NCI-H524 (cell line): ENCODE measurements at regions not wholly inside any gene's neighbourhood (a gene's known extent, or its start where the extent isn't known, plus 50 kb on each side); places are given as distances from the start of the nearest gene placed in this dataset.
"Not testable (repeated sequence)": the region's sequence is repeated elsewhere in the genome, so short reads cannot be mapped to it uniquely, and the experiment has no call there.

Experiments used
- DNase-seq, 2 experiments: peaks; one replicate each; lab custom pipeline; 2025; lab: John Stamatoyannopoulos, UW

DNA sequence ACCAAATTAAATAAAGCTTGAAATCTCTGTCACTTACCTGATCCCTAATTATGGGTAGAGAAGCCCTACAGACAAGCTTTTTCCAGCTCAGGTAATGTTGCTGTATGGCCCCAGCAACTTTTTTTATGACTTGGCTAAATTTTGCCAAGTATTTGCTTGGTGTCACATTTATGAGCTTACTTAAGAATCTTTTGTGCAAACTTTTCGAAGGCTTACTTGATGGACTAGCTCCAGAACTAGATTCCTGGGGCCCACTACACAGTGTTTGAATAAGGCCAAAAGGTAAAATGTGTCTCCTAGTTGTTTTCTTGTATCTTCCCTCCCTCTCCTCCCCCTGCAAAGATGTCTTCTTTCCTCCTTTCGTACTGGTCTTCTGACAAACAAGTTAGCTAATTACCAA is 257.9 kb downstream of the OSR1 start:
- no peak for DNase-seq

DNA sequence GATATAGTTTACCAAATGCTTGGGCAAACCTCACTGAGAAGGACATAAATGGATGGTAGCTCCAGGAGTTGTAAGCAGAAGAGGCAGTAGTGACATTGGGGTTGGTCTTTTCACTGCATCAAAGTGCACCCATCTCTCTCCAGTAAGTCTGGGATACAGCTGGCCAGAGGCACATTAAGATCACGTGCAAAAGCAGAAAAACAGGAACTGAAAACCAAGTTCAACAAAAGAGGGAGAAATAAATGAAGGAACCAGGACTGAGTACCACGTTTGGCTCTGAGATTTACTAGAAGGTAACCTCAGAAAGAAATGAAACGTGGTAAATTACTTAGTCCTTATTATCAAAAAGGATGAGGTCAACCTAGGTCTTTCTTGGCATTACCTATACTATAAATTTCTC is 259.2 kb downstream of the OSR1 start:
- DNase-seq = no peak

DNA sequence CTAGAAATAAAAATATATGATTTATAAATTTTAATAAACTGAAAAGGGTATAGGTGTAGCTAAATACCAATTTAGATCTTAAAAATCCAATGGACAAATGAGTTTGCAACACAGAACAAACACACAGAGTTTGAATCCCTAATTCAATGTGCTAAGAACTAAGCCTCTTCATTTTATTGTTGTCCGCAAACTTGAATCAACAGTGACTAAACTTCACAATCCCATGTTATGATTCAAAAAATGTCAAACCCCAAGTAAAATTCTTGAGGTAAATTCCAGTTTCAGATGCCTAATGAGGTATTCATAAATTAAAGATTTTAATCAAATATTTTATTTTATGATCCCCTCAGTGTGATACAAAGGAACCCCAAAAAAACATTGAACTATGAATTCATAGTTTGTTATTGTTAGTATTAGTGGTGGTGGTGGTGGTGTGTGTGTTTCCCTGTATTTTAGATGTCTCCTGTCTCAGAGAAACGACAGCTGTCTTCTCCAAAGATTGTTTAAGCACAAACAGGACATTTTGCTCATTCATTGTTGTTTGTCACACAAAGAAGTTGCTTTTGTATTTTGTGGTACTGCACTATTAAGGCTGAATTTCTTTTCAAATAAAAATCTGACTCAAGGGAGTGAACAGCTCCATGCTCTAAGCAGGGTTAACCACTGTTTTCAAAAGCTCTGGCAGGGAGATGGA is 259.8 kb downstream of the OSR1 start:
- DNase-seq = no peak

DNA sequence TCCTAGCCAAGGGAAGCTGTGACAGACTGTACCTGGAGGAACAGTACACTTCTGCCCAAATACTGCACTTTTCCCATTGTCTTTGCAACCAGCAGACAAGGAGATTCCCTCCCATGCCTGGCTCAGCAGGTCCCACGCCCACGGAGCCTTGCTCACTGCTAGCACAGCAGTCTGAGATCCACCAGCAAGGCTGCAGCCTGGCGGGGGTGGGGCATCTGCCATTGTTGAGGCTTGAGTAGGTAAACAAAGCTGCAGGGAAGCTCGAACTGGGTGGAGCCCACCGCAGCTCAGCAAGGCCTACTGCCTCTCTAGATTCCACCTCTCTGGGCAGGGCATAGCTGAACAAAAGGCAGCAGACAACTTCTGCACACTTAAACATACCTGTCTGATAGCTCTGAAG is 268.9 kb downstream of the OSR1 start:
- DNase-seq = not testable (repeated sequence)

DNA sequence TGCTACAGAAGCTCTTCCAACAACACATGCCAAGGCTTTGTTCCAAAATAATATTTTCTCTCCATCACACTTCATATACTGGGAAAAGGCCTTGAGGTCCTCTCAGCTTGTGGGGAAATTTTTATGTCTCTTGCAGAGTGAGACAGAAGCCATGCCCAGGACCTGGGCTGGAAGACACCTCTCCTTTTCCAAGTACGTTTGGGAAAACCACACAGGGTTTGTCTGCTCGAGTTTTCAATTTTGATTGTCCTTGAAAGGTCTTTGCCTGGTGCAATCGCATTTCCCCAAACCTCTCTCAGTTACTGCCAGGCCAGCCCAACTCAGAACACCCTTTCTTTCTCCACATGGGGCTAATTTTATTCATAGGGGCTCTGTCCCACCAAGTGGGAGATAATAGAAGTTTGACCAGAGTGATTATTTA is 272.2 kb downstream of the OSR1 start:
- DNase-seq = no peak

DNA sequence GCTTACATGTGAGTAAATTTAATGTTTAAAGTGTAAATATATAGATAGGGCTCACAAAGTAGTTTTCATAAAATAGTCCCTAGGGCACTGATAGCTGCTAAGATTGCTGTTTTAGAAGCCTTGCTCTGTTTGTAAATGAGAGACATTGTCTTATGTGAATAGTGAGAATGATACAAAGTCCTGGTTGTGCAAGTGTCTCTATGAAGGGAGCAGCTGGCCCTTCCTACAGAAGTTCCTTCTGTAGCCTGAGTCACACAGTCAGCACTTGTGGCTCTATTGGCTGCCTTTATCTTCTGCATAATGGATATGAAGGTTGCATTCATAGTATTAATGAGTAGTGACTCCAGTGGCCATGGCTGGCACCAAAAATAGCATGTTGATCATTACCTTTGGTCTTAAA is 279.7 kb downstream of the OSR1 start:
- no peak for DNase-seq

DNA sequence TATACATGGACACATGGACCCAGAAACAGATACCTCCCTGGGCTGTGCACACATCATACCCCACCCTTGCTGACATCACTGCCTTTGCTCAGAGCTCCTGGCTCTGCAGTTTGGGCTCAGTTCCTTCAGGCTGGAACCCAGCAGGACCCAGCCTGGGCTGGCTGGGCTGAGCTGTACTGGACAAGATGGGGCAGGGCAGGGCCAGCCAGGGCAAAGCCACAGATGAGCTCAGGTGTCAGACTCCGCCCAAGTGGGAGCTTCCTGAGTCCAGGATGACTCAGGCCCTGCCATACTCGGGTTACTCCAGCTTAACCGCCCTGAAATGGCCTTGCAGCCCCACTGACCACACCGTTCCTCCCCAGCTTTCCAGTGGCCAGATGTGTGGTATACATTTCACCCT is 284.9 kb downstream of the OSR1 start:
- no peak for DNase-seq

DNA sequence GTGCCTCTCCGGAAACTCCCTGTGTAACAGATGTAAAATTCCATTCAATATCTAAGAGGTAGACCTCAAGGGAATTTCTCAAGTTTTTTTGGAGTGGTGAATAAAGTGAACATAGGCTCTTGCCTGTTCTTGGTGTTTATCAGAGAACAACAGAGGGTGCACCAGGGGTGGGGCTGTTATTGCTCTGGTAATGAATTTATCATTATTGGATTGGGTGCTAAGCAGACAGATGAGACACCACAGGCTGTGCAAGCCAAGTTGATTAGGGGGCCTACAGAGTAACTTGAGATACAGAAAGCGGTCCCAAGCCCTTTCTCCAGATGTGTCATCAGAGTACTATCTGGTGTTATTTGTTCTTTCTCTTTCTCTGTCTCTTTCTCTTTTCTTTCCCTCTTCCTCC is 286.3 kb downstream of the OSR1 start:
- no peak for DNase-seq

DNA sequence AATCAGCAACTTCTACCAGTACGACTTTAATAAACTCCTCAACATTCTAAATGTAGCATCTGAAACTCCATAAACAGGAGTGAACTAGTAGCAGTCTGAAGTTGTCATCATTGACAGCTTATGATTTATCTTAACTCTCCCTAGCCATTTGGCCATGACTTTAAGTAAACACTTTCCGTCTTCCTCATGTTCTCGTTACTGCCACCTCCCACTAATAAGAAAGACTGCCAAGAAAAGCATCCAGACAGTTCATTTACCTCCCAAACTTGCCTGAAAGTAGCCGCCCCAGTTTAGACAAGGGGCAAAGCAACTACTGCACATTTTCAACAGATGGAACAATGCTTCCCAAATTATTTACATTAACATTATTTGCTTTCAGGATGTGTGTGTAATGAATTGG is 287.5 kb downstream of the OSR1 start:
- no peak for DNase-seq

DNA sequence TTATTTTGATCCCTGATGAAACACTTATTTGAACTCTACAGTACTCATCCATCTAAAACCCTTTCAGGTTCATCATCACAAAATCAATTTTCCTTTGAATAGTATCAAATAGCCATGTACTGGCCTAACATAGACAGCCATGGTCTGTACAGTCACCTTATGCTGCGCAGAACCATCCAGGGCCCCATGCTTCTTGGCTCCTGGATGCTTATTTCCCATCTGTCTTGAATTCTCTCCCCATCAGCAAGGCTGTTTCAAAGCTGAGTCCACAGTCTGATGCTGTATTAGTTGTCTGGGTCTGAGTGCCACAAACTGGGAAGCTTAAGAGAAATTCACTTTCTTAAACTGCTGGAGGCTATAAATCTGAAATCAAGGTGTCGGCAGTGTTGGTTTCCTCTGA is 290.2 kb downstream of the OSR1 start:
- no peak for DNase-seq

DNA sequence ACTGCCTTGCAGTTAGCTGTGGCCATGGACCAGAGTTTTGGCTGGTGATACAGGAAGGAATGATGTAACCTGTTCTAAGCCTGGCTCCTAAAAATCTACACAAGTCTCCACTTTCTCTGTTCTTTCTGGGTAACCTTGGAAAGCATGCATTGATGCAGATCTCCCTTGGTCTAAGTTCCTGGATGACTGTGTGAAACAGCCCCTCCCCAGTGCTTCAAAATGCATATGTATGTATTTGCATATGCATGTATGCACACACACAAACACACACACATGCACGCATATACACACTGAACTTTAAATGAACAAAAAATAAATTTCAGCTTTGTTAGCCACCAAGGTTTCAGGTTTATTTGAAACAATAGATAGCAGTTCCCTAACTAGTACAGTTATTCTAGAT is 296.1 kb downstream of the OSR1 start:
- DNase-seq = no peak

DNA sequence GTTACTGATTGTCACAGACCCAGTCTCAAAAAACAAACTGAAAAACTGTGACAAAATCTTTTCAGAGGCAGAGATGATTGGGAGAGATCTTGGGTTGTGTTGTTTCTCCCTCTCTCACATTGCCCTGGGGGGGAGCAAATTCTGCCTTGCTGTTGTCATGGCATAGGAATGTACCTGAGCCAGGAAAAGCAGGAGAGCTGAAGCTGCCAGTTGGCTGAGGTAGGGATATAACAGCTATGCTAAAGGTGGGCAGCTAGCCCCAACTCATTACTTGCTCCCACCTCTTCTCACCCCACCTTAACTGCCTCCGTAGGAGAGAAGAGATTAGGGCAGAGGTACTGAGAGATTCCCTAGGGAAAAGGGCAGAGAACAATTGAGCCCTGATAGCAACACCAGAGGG is 299.3 kb downstream of the OSR1 start:
- DNase-seq = no peak

DNA sequence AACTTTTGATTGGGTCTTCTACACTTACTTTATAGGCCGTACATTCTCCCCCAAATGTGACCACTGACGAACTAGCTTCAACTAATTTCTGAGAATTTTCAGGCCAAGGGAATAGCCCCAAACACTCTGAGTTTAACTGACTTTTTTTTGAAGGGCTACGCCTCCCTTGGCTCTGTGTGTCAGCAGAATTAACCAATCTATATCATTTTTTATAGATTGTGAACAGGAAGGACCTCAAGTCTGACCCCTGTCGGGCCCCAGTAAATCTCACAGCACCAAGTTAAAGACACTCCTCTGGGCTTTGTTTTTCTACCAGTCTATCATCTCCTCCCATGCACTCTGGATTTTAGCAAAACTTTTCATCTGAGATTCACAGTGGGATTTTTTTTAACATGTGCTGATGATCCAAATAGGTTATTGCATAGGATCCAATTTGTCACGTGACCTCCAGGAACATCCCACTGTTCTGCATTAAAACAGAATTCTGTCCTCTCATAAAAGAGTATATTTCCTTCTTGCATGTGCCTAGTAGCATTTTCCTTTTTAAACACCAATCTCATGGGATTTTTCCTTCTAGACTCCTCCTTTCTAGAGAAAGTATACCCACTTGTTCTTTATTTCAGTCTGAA is 307.1 kb downstream of the OSR1 start:
- DNase-seq = no peak

DNA sequence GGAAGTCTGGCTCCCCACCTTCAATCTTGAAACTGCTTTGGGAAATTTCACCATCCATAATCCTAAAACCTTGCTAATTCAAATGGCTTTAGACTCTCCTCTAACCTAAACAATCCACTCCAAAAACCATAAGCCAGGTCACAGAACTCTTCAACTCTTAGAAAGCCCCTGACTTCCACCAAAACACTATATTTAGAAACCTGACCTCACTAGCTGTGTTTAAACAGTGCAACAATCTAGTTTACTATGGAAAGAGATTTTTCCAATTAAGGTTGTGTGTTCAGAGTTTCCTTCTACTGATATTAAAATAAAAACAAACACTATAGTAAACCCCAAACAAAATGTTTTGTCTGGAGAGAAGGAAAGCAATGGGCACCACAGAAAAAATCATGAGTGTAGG is 308.1 kb downstream of the OSR1 start:
- DNase-seq = no peak

DNA sequence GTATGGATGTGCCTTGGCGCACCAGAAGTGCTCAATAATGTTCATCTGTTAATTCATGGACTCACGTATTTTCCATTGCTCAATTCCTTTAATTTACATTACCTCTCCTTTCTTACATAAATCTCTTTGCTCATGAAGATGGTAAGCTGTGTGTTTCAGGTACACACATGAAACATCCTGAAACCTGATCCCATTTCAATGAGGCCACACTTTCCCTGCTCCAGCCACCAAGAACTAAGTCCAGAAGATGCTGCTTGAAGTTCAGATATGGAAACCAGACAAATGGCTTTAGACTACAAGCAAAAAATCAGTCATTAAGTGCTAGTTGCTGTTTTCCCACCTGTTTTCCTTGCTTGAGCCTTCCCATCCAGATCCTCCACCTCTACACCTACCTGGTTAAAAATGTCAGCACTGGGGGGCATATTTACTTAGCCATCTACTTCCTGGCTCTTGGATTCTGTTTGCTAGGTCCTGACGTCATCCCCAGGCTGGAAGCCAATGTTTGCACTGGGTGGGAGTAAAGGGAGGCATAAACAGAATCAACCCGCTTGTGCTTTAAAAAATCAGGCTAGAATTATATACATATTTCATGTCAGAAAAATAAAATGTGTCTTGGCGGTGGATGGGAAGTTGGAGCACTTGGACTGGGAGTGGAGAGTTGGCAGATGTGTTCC is 309.7 kb downstream of the OSR1 start:
- no peak for DNase-seq

DNA sequence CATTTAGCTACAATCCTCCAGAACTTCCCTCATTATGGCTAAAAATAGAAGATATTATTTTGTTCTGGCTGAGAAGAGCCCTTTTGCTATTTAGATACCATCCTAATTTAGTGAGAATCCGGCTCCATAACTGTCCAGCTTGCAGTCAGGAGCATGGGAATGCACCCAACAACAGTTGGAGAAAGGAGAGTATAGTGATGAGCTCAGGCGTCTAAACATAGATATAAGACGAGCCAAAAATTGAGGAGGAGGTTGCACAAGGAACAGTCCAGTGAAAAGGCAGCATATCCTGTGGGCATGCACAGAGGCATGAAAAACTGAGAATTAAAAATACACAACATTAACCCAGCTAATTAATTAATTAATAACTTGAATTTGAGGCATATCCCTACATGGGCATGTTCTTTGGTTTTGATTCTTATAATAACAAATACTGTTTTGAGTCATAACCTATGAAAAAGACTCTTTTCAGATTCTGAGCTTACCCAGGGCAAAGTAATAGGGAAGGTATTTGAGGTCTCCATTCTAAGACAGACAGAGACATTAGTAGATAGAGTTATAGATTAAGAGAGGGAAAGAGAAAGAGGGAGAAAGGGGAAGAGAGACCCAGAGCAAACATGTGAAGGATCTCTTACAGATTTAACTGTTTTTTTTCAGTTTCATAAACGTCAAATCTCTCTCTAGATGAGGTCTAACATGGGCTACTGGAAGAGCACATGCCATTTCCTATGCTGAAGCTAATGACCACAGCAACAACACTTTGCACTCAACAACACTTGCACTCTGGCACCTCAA is 311.2 kb downstream of the OSR1 start:
- DNase-seq = no peak

DNA sequence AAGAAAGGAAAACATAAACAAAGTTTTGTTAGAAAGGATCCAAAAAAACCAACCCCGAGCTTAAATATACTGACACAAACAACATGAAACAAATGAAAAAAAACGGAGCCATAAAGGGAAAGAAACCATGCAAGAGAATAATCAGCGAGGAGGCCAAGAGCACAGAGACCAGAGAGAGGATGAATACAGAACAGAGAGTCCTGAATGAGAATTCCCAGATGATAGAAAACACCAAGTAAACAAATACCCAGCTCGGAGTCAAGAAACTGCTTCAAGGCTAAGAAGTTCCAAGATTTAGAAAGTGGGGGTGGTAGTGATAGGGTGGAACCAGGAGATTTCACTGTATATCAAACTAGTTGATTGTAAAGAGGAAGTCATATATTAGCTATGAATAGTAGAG is 313.3 kb downstream of the OSR1 start:
- no peak for DNase-seq

DNA sequence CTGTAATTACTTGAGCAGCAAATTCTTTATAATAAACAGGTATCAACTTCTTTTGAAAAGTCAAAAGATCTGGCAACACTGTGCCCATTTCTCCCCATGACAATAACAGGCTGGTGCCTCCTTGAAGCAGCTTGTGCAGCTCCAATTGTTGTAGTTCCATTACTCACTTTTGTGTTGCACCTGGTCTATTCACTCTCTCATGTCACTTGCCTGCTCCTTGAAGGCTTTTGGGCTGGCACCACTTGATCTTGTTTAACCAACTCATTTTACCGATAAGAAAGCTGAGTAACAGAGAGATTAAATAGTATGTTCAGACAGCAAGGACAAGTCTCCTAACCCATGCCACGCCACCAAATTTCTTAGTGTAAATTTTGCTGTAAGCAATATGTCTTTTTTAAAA is 314.5 kb downstream of the OSR1 start:
- no peak for DNase-seq

DNA sequence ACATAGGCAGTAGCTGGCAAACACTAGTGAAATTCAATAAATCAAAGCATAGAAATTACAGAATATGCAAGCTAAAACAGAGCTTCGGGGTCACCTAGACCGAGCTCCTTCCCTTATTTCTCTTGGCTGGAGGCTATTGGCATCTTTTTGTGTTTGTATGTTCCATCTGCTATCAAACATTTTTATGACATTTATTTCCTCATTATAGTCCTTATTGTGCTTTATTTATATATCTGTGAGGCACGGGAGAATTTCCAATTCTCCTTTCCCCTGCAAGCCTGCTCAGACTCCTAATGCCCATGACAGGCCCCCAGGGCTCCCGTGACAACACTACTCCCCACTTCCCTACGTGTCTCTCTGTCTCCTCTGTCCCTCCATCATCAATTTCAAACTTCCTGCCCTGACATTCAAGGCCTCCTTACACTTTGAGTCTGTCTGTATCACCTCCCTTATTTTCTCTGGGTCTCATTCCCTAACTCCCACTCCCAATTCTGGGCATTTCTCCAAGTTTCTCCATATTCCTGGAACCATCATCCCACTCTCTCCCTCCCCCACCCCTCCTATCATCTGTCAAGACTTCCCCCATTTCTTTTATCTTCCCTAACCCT is 316.9 kb downstream of the OSR1 start:
- no peak for DNase-seq

DNA sequence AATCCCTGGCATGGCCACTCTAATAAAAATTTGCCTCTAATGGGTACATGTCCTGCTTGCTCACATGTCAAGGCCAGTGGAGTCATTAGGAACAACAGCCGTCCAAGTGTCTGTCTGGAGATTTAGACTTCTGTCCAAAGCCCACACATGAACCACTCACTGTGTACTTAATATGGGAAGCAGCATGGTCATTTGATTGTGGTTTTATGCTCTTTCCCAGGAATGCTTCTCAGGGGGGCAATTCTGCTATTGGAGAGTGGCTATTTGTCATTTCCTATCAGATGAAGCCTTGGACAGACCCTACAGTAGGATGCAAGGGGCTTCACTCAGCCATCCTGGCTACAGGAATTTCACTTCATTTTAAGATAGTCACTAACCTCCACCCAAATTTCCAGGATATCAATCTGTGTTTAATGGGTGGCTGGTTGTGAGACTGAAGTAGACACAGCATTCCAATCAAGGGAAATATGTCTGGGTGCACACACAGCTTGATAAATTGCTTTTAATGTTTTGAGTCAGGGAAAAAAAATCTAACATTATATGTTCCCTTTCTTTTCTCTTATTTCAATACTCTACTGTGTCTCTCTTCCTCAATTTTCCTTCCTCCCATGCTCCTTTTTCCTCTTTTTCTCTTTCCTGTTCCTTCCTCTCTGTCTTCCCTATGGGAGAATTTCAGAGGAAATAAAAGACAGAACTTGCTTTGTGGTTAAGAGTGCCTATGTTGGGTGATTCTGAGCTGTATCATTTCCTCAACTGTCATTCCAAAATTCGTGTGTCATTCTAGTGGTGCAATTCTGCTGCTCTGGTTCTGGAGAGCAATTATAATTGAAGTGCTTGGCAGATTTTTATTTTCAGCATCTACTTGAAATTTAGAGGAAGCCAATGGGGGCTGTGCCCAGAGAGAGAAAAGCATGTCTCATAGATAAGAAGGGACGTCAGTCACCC is 320.1 kb downstream of the OSR1 start:
- DNase-seq = no peak

DNA sequence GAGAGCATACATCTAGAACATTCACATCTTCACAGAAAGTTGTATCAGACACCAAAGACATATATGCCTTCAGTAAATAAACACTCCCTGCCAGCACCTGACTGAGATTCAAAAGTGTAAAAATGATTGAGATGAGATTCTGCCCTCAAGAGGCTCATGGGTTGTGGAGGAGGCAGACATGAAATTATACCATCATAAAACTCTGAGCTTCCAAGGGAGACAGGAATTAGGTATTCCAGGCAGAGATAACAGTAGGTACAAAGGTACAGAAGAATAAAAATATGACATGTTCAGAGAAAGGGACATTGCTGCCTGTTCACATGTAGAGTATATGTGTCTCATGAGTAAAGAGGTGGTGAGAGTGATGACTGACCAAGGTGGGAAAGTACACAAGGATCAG is 322.3 kb downstream of the OSR1 start:
- DNase-seq = no peak
